Breast epithelium (tissue), 4 donors: ENCODE measurements at regions not wholly inside any gene's neighbourhood (a gene's known extent, or its start where the extent isn't known, plus 50 kb on each side); places are given as distances from the start of the nearest gene placed in this dataset.
"Not testable (repeated sequence)": the region's sequence is repeated elsewhere in the genome, so short reads cannot be mapped to it uniquely, and the experiment has no call there.

Experiments
- DNase-seq, 2 donors: peaks; one replicate each; pipeline ENCODE4 v3.0.0-alpha.2; 2019; ENCODE audit warnings: low spot score in 2 of 2
- H3K27ac ChIP-seq, 2 donors: fragments of 200-600 bp; sonication (generic) in 1 of 2; one replicate each; pipeline ENCODE4 v1.5.1; 2016 to 2019; ENCODE audit warnings: mild to moderate bottlenecking in 1 of 2
- H3K27me3 ChIP-seq, 2 donors: fragments of 200-600 bp; sonication (generic) in 1 of 2; one replicate each; pipeline versions ENCODE4 v1.5.1 to v1.6.0; 2017 to 2019; ENCODE audit warnings: control low read depth in 1 of 2, mild to moderate bottlenecking in 1 of 2
- H3K36me3 ChIP-seq: fragments of 200-600 bp; one replicate; pipeline ENCODE4 v1.5.1; 2019
- H3K4me1 ChIP-seq, 2 donors: fragments of 200-600 bp; sonication (generic); one replicate each; pipeline ENCODE4 v1.5.1; 2016 to 2019; ENCODE audit warnings: control low read depth in 1 of 2
- H3K4me3 ChIP-seq, 3 donors: fragments of 200-600 bp; sonication (generic); 1 replicate in 2 of 3; 2 replicates in 1 of 3; pipeline ENCODE4 v1.5.1; 2016 to 2019; ENCODE audit warnings: mild to moderate bottlenecking in 3 of 3, moderate library complexity in 2 of 3
- H3K9me3 ChIP-seq, 2 donors: fragments of 200-600 bp; sonication (generic) in 1 of 2; one replicate each; pipeline ENCODE4 v1.5.1; 2016 to 2019; ENCODE audit warnings: control low read depth in 1 of 2
- POLR2A ChIP-seq: fragments of 450-650 bp; IDR thresholded peaks from one replicate; pipeline ENCODE4 v1.6.1; 2016; ENCODE audit warnings: antibody characterized with exemption, mild to moderate bottlenecking, moderate library complexity
- POLR2AphosphoS5 ChIP-seq, 3 donors: sonication (generic); formaldehyde crosslinking; IDR thresholded peaks; one replicate each; pipeline ENCODE4 v1.6.1; 2017; ENCODE audit warnings: antibody characterized with exemption in 3 of 3
- intact Hi-C: fragments of 100-400 bp; cut with DNase I; formaldehyde crosslinking; loops from one replicate; pipeline ENCODE4 v1.15.1; 2023; ENCODE audit warnings: low total_unique reads
- TF ChIP-seq, protein P1 (sequence below), 3 donors: fragments of 450-650 bp; IDR thresholded peaks; one replicate each; pipeline ENCODE4 v1.5.1; 2016 to 2017; ENCODE audit warnings: antibody characterized with exemption in 3 of 3, mild to moderate bottlenecking in 3 of 3, moderate library complexity in 3 of 3

DNA sequence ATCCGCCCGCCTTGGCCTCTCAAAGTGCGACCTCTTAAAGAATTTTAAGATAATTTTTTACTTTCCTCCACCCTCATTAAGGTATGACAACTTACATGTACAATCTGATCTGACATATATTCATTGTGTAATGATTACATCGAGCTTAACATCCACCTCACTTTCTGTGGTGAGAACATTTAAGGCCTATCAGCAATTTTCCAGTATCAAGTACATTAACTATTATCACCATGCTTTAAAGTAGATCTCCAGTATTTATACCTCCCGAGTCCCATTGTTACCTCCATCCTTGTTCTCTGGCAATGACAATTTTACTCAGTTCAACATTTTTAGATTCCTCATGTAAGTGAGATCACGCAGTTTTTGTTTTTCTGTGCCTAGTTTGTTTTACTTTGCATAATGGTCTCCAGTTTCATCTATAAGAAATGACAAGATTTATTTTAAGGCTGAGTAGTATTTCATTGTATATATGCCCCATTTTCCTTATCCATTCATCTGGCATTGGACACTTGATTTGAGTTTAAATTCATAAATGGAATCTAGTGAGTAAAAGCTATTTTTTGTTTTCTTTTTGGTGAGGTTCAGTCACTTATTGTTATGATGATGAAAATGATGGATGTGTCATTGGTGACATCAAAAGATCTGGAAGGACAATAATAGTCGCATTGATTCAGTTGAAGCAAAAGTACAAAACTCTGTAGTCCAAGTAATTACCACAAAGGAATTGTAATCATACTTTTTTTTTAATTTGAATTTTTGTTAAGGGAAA, 87.0 kb downstream of the OR2B2 start:
- Histone ChIP-seq H3K4me1 (no peaks in the 10 kb centered on the region), H3K27me3 (no peaks in the 10 kb centered on the region), H3K27ac (peak overlapping the region; percentile 81), H3K36me3 (no peaks in the 10 kb centered on the region), H3K9me3 (peaks cover 3% of the 10 kb centered on the region in 2 donors), H3K4me3 (peak overlapping the region; percentile 34 to 67 (median 61))
- DNase-seq: no peak
- intact Hi-C loops: no loop called here
- no peak for TF ChIP-seq POLR2AphosphoS5 (IDR thresholded peaks at IDR 0.05)
- TF ChIP-seq POLR2A: no peak
- TF ChIP-seq, protein P1, sequence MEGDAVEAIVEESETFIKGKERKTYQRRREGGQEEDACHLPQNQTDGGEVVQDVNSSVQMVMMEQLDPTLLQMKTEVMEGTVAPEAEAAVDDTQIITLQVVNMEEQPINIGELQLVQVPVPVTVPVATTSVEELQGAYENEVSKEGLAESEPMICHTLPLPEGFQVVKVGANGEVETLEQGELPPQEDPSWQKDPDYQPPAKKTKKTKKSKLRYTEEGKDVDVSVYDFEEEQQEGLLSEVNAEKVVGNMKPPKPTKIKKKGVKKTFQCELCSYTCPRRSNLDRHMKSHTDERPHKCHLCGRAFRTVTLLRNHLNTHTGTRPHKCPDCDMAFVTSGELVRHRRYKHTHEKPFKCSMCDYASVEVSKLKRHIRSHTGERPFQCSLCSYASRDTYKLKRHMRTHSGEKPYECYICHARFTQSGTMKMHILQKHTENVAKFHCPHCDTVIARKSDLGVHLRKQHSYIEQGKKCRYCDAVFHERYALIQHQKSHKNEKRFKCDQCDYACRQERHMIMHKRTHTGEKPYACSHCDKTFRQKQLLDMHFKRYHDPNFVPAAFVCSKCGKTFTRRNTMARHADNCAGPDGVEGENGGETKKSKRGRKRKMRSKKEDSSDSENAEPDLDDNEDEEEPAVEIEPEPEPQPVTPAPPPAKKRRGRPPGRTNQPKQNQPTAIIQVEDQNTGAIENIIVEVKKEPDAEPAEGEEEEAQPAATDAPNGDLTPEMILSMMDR (IDR thresholded peaks at IDR 0.05): no peak

DNA sequence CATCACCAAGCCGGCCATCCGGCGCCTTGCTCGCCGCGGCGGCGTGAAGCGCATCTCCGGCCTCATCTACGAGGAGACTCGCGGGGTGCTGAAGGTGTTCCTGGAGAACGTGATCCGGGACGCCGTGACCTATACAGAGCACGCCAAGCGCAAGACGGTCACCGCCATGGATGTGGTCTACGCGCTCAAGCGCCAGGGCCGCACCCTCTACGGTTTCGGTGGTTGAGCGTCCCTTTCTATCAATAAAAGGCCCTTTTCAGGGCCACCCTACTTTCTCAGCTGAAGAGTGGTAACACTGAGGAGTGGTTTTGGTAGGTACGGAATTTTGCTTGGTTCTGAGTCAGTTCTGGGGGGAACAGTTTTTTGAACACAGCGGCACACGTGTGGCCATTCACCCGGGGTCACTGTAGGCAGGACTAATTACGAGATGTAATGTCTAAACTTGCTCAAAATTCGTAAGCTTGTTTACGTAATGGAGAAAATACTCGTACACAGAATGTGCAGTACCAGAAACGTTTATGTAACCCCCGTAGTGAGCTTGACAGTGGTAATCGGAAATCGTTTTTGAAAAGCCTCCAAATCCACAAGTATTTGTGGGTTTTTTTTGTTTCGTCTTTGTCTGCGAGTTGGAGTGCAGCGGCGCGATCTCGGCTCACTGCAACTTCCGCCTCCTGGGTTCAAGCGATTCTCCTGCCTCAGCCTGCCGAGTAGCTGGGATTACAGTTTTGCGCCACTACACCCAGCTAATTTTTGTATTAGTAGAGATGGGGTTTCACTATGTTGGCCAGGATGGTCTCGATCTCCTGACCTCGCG, 87.8 kb downstream of the OR2B2 start:
- DNase-seq, intact Hi-C loops, H3K27me3 ChIP-seq: not testable (repeated sequence)

GRCh38 chr6:27823714-27824210, 88.4 kb downstream of the OR2B2 start:
- peak; percentile 77 to 78 for DNase-seq
- Histone ChIP-seq H3K27ac (peak overlapping the region; percentile 81 to 83), H3K4me3 (peak overlapping the region; percentile 34 to 67 (median 61))
- peak in 2 of 3 donors; percentile 26 to 52 for TF ChIP-seq POLR2AphosphoS5 (IDR thresholded peaks at IDR 0.05)
- H3K9me3 ChIP-seq, H3K27me3 ChIP-seq, H3K36me3 ChIP-seq, intact Hi-C loops, H3K4me1 ChIP-seq: not testable (repeated sequence)

More for the DNA sequence above, 87.8 kb downstream of the OR2B2 start:
- peak overlapping the region; percentile 34 to 67 (median 61) for H3K4me3 ChIP-seq
- H3K36me3 ChIP-seq, H3K4me1 ChIP-seq, H3K9me3 ChIP-seq: not testable (repeated sequence)
- TF ChIP-seq POLR2AphosphoS5 (IDR thresholded peaks at IDR 0.05): peak in 1 of 3 donors; percentile 12
- peak overlapping the region; percentile 81 for H3K27ac ChIP-seq

GRCh38 chr6:27816906-27817305, 95.3 kb downstream of the OR2B2 start:
- no peaks in the 10 kb centered on the region for H3K27me3 ChIP-seq
- TF ChIP-seq POLR2AphosphoS5 (IDR thresholded peaks at IDR 0.05): no peak
- TF ChIP-seq, protein P1 (IDR thresholded peaks at IDR 0.05): no peak
- no peak for TF ChIP-seq POLR2A
- H3K9me3 ChIP-seq: no peaks in the 10 kb centered on the region
- DNase-seq: no peak
- H3K27ac ChIP-seq: no peak overlapping the region
- H3K4me3 ChIP-seq: no peak overlapping the region
- H3K4me1 ChIP-seq: no peaks in the 10 kb centered on the region
- no peaks in the 10 kb centered on the region for H3K36me3 ChIP-seq
- intact Hi-C loops: no loop called here

GRCh38 chr6:27814665-27815424, 97.4 kb downstream of the OR2B2 start:
- DNase-seq: peak in 1 of 2 donors; percentile 85
- intact Hi-C loops: no loop called here
- Histone ChIP-seq H3K36me3 (no peaks in the 10 kb centered on the region), H3K27me3 (no peaks in the 10 kb centered on the region), H3K9me3 (no peaks in the 10 kb centered on the region), H3K4me3 (peak overlapping the region; percentile 23 to 70 (median 49)), H3K27ac (peak overlapping the region; percentile 62 to 66), H3K4me1 (no peaks in the 10 kb centered on the region)
- TF ChIP-seq, protein P1 (IDR thresholded peaks at IDR 0.05): no peak
- TF ChIP-seq POLR2A (no peak), POLR2AphosphoS5 (IDR thresholded peaks at IDR 0.05) (peak in 2 of 3 donors; percentile 19 to 53)

GRCh38 chr6:27814415-27814664, 97.9 kb downstream of the OR2B2 start:
- intact Hi-C loops, H3K27me3 ChIP-seq, DNase-seq, H3K36me3 ChIP-seq, H3K4me1 ChIP-seq, H3K9me3 ChIP-seq: not testable (repeated sequence)
- Histone ChIP-seq H3K4me3 (peak overlapping the region; percentile 23 to 70 (median 49)), H3K27ac (peak overlapping the region; percentile 62 to 66)
